Endothelial cell of umbilical vein (primary cell): ENCODE measurements at regions not wholly inside any gene's neighbourhood (a gene's known extent, or its start where the extent isn't known, plus 50 kb on each side); places are given as distances from the start of the nearest gene placed in this dataset.

Source experiments
- BruUV-seq: library from RNA; stranded (reverse); fragments of 400-500 nt; replicated peaks from 2 replicates; lab custom pipeline; 2021; lab: Mats Ljungman, UMichigan
- CTCF ChIA-PET: fragments of 300-600, 350-600 bp; sonication (Branson Sonifier 250); formaldehyde crosslinking; loops from one replicate; lab custom pipeline; 2021; ENCODE audit warnings: antibody characterized with exemption, inconsistent platforms; lab: Charles Lee
- POLR2A ChIA-PET: fragments of 300-600, 350-600 bp; sonication (Branson Sonifier 250); formaldehyde crosslinking; loops from one replicate; lab custom pipeline; 2021; ENCODE audit warnings: antibody characterized with exemption, inconsistent platforms; lab: Charles Lee
- DNase-seq: peaks from one replicate; pipeline ENCODE4 v3.0.0-alpha.2; 2011; ENCODE audit warnings: low read depth, low spot score
- FAIRE-seq: peaks from 2 replicates; lab custom pipeline; 2011; peaks lifted over from hg19 to GRCh38; lab: Jason Lieb, UNC
- H2AFZ ChIP-seq: 2 replicates; pipeline ENCODE4 v1.6.0; 2012; ENCODE audit warnings: low read depth, low read length, control low read depth, inconsistent platforms
- H3K27ac ChIP-seq: 2 replicates; pipeline ENCODE4 v1.5.1; 2011; ENCODE audit warnings: low read depth, mild to moderate bottlenecking, control low read depth, low read length, moderate library complexity; ENCODE audit not compliant: insufficient read depth
- H3K27me3 ChIP-seq, 2 experiments: 2 replicates each; pipeline versions ENCODE4 v1.6.0 to v1.6.1; 2011; ENCODE audit warnings: low read length in 2 of 2, mixed read lengths in 1 of 2; ENCODE audit not compliant: control insufficient read depth in 2 of 2, insufficient read depth in 2 of 2
- H3K36me3 ChIP-seq, 2 experiments: 2 replicates in 1 of 2; 3 replicates in 1 of 2; pipeline ENCODE4 v1.5.1; 2011; ENCODE audit warnings: low read length in 2 of 2, mild to moderate bottlenecking in 1 of 2, moderate library complexity in 1 of 2; ENCODE audit not compliant: control insufficient read depth in 2 of 2, insufficient read depth in 2 of 2; ENCODE audit errors: extremely low read depth in 1 of 2
- H3K4me1 ChIP-seq: 3 replicates; pipeline ENCODE4 v1.5.1; 2011; ENCODE audit warnings: mild to moderate bottlenecking, low read length; ENCODE audit not compliant: control insufficient read depth, insufficient read depth; ENCODE audit errors: extremely low read depth
- H3K4me2 ChIP-seq: 2 replicates; pipeline ENCODE4 v1.6.1; 2011; ENCODE audit warnings: low read length, control low read depth, mixed read lengths; ENCODE audit not compliant: insufficient read depth
- H3K4me3 ChIP-seq, 3 experiments: fragments of 200-600 bp in 1 of 3; sonication (generic), shearing (Covaris generic) in 1 of 3; replicated peaks in 1 of 3; 2 replicates each; pipeline ENCODE4 v1.5.1; 2011 to 2016; ENCODE audit warnings: control low read depth in 3 of 3, low read length in 3 of 3, mild to moderate bottlenecking in 2 of 3, inconsistent platforms in 1 of 3, low read depth in 1 of 3, moderate library complexity in 1 of 3; ENCODE audit not compliant: insufficient read depth in 1 of 3
- H3K79me2 ChIP-seq: 2 replicates; pipeline ENCODE4 v1.6.0; 2012; ENCODE audit warnings: low read length, inconsistent platforms; ENCODE audit not compliant: control insufficient read depth, insufficient read depth
- H3K9ac ChIP-seq: replicated peaks from 2 replicates; pipeline ENCODE3; 2011; ENCODE audit warnings: low read length, control low read depth; ENCODE audit not compliant: insufficient read depth; ENCODE audit errors: extremely low read depth
- H3K9me1 ChIP-seq: replicated peaks from 3 replicates; pipeline ENCODE4 v1.6.0; 2011; ENCODE audit warnings: mild to moderate bottlenecking, low read length; ENCODE audit not compliant: control insufficient read depth, insufficient read depth; ENCODE audit errors: extremely low read depth
- H3K9me3 ChIP-seq: replicated peaks from 2 replicates; pipeline ENCODE4 v1.5.1; 2012; ENCODE audit warnings: low read length, inconsistent platforms; ENCODE audit not compliant: control insufficient read depth, insufficient read depth
- H4K20me1 ChIP-seq: replicated peaks from 2 replicates; pipeline ENCODE3; 2011; ENCODE audit warnings: mild to moderate bottlenecking, low read length; ENCODE audit not compliant: control insufficient read depth, insufficient read depth; ENCODE audit errors: extremely low read depth
- CTCF ChIP-seq, 2 donors: IDR thresholded peaks; 1 replicate in 1 of 2; 2 replicates in 1 of 2; pipeline ENCODE4 v1.5.1; 2011; ENCODE audit warnings: low read length in 2 of 2, mild to moderate bottlenecking in 2 of 2, moderate library complexity in 2 of 2, control low read depth in 1 of 2, inconsistent platforms in 1 of 2, low read depth in 1 of 2; ENCODE audit not compliant: insufficient read depth in 1 of 2; ENCODE audit errors: extremely low read depth in 1 of 2
- EZH2 ChIP-seq: IDR thresholded peaks from 2 replicates; pipeline ENCODE4 v1.6.1; 2012; ENCODE audit warnings: borderline replicate concordance, low read depth, mild to moderate bottlenecking, moderate library complexity, low read length, inconsistent platforms; ENCODE audit not compliant: severe bottlenecking
- FOS ChIP-seq: IDR thresholded peaks from 2 replicates; pipeline ENCODE4 v1.6.1; 2011; ENCODE audit warnings: mild to moderate bottlenecking, low read length, moderate library complexity, borderline replicate concordance; ENCODE audit not compliant: insufficient read depth
- GATA2 ChIP-seq: IDR thresholded peaks from 2 replicates; pipeline ENCODE4 v1.7.0; 2011; ENCODE audit warnings: low read depth, mild to moderate bottlenecking, moderate library complexity, mixed read lengths, low read length; ENCODE audit not compliant: insufficient read length, insufficient read depth
- JUN ChIP-seq: IDR thresholded peaks from 2 replicates; pipeline ENCODE4 v1.6.1; 2011; ENCODE audit warnings: borderline replicate concordance, low read depth; ENCODE audit not compliant: insufficient read length, insufficient read depth
- MYC ChIP-seq: IDR thresholded peaks from one replicate; pipeline ENCODE4 v1.6.1; 2011; ENCODE audit warnings: mild to moderate bottlenecking, low read depth, low read length
- POLR2A ChIP-seq: IDR thresholded peaks from 2 replicates; pipeline ENCODE4 v1.6.1; 2012; ENCODE audit warnings: low read depth, mild to moderate bottlenecking, control low read depth, low read length
- POLR2AphosphoS5 ChIP-seq: IDR thresholded peaks from 2 replicates; pipeline ENCODE4 v1.6.1; 2012; ENCODE audit warnings: low read depth, mild to moderate bottlenecking, control low read depth, low read length, moderate library complexity; ENCODE audit not compliant: insufficient read depth
- dilution Hi-C: fragments of 300-500 bp; cut with MboI; formaldehyde crosslinking; loops from one replicate; pipeline ENCODE4 v1.15.0; 2019; ENCODE audit warnings: low sequenced_read_pairs; ENCODE audit not compliant: extremely low pct_ligation_motif_present
- intact Hi-C: fragments of 100-400 bp; cut with micrococcal nuclease; formaldehyde crosslinking; loops from one replicate; pipeline ENCODE4 v1.10.0; 2022
- TF ChIP-seq, protein P1 (sequence below): IDR thresholded peaks from 2 replicates; pipeline ENCODE4 v1.6.1; 2011; ENCODE audit not compliant: insufficient read depth, insufficient read length

- no peak overlapping the region for H2AFZ ChIP-seq
- no peaks in the 10 kb centered on the region for H3K79me2 ChIP-seq
- H3K4me1 ChIP-seq: no peaks in the 10 kb centered on the region
- no peaks in the 10 kb centered on the region for H3K9me3 ChIP-seq
- no TSS peak for BruUV-seq
- H3K4me2 ChIP-seq: no peak overlapping the region
- POLR2A ChIA-PET: no interaction called here
- H3K36me3 ChIP-seq: no peaks in the 10 kb centered on the region
- H3K9me1 ChIP-seq: no peaks in the 10 kb centered on the region
- CTCF ChIA-PET: no interaction called here
- intact Hi-C loops (no loop called here), dilution Hi-C loops (no loop called here)
- no peak for DNase-seq
- TF ChIP-seq GATA2 (no peak), FOS (no peak), EZH2 (no peak), POLR2A (no peak), CTCF (IDR thresholded peaks at IDR 0.05; ENCODE audit: extremely low read depth in 1 of 2, insufficient read depth in 1 of 2, low read depth in 1 of 2, low read length in 2 of 2) (no peak), MYC (no peak), POLR2AphosphoS5 (no peak), JUN (no peak)
- TF ChIP-seq, protein P1, sequence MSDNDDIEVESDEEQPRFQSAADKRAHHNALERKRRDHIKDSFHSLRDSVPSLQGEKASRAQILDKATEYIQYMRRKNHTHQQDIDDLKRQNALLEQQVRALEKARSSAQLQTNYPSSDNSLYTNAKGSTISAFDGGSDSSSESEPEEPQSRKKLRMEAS: no peak
- H3K27me3 ChIP-seq: no peaks in the 10 kb centered on the region
- H4K20me1 ChIP-seq: no peaks in the 10 kb centered on the region
- no peak for FAIRE-seq
- no peak overlapping the region for H3K27ac ChIP-seq
- H3K9ac ChIP-seq: no peak overlapping the region
- H3K4me3 ChIP-seq: no peak overlapping the region
Measured at GRCh38 chrX:117517994-117518393, 598.6 kb downstream of the KLHL13 start.
